ENCODE measurements at regions not wholly inside any gene's neighbourhood (a gene's known extent, or its start where the extent isn't known, plus 50 kb on each side); places are given as distances from the start of the nearest gene placed in this dataset.
"Not testable (repeated sequence)": the region's sequence is repeated elsewhere in the genome, so short reads cannot be mapped to it uniquely, and the experiment has no call there.

DNA sequence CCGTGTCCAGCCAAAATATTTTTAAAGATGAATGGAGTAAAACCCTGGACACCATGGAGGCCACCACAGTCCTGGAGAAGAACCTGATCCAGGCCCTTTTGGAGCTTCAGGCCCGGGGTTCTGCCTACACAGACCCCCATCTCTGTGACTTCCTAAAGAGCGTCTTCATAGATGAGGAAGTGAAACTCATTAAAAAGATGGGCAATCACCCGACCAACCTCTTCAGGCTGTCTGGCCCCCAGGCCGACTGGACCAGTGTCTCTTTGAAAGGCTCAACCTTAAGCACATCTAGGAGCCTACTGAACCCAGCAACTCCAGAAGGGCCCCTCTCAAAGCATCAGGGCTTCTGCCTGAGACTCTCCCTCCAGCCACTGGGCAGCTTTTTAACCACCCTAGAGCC lies 107.9 kb upstream of the FAM174B start:
- no peak for DNase-seq (ENCODE audit: low read depth, low spot score)
- no TSS peak for BruUV-seq (replicated peaks)
- ChIA-PET POLR2A (no interaction called here), RAD21 (ENCODE audit: low non-redundant PET in 1 of 2, low total read pairs in 2 of 2, uncharacterized antibody in 2 of 2, unreplicated experiment in 2 of 2) (no interaction called here), CTCF (no interaction called here)
- H3K4me1 ChIP-seq (ENCODE audit: control insufficient read depth in 1 of 2, insufficient read depth in 2 of 2, low read length in 2 of 2): no peaks in the 10 kb centered on the region
- H3K27me3 ChIP-seq (ENCODE audit: insufficient read depth, low read length): no peaks in the 10 kb centered on the region
- ATAC-seq: no peak
- no peaks in the 10 kb centered on the region for H4K20me1 ChIP-seq (ENCODE audit: insufficient read depth)
- H2AFZ ChIP-seq (ENCODE audit: low read depth, low read length, poor library complexity, severe bottlenecking): no peak overlapping the region
- H3K36me3 ChIP-seq (ENCODE audit: control insufficient read depth in 1 of 2, insufficient read depth in 2 of 2, low read length in 2 of 2): no peaks in the 10 kb centered on the region
- no peaks in the 10 kb centered on the region for H3K79me2 ChIP-seq (ENCODE audit: insufficient read depth, low read length)
- H3K4me2 ChIP-seq (ENCODE audit: low read length): no peak overlapping the region
- no peak overlapping the region for H3K4me3 ChIP-seq (replicated peaks in 1 of 2; ENCODE audit: low read depth in 1 of 2, low read length in 2 of 2)
- TF ChIP-seq, protein P1, sequence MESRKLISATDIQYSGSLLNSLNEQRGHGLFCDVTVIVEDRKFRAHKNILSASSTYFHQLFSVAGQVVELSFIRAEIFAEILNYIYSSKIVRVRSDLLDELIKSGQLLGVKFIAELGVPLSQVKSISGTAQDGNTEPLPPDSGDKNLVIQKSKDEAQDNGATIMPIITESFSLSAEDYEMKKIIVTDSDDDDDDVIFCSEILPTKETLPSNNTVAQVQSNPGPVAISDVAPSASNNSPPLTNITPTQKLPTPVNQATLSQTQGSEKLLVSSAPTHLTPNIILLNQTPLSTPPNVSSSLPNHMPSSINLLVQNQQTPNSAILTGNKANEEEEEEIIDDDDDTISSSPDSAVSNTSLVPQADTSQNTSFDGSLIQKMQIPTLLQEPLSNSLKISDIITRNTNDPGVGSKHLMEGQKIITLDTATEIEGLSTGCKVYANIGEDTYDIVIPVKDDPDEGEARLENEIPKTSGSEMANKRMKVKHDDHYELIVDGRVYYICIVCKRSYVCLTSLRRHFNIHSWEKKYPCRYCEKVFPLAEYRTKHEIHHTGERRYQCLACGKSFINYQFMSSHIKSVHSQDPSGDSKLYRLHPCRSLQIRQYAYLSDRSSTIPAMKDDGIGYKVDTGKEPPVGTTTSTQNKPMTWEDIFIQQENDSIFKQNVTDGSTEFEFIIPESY (IDR thresholded peaks at IDR 0.05; ENCODE audit: extremely low read depth, insufficient replicate concordance, low read length): no peak
- TF ChIP-seq RAD21 (IDR thresholded peaks at IDR 0.05; ENCODE audit: low read depth) (no peak), EGR1 (IDR thresholded peaks at IDR 0.05; ENCODE audit: low read depth) (no peak), SP1 (IDR thresholded peaks at IDR 0.05; ENCODE audit: low read depth) (no peak), CEBPB (IDR thresholded peaks at IDR 0.05; ENCODE audit: low read depth) (no peak), EZH2phosphoT487 (IDR thresholded peaks at IDR 0.05; ENCODE audit: borderline replicate concordance) (no peak), SIN3A (IDR thresholded peaks at IDR 0.05; ENCODE audit: low read depth) (no peak), CBX3 (IDR thresholded peaks at IDR 0.05; ENCODE audit: low read depth) (no peak), FOSL1 (IDR thresholded peaks at IDR 0.05; ENCODE audit: low read depth) (no peak), POLR2AphosphoS5 (IDR thresholded peaks at IDR 0.05; ENCODE audit: low read depth, low read length) (no peak), ZNF274 (IDR thresholded peaks at IDR 0.05; ENCODE audit: low read depth, low read length) (no peak), POLR2A (IDR thresholded peaks at IDR 0.05; ENCODE audit: borderline replicate concordance, extremely low read depth, insufficient read depth, insufficient read length) (no peak), ZFX (IDR thresholded peaks at IDR 0.05) (no peak)
- TF ChIP-seq, protein P2, sequence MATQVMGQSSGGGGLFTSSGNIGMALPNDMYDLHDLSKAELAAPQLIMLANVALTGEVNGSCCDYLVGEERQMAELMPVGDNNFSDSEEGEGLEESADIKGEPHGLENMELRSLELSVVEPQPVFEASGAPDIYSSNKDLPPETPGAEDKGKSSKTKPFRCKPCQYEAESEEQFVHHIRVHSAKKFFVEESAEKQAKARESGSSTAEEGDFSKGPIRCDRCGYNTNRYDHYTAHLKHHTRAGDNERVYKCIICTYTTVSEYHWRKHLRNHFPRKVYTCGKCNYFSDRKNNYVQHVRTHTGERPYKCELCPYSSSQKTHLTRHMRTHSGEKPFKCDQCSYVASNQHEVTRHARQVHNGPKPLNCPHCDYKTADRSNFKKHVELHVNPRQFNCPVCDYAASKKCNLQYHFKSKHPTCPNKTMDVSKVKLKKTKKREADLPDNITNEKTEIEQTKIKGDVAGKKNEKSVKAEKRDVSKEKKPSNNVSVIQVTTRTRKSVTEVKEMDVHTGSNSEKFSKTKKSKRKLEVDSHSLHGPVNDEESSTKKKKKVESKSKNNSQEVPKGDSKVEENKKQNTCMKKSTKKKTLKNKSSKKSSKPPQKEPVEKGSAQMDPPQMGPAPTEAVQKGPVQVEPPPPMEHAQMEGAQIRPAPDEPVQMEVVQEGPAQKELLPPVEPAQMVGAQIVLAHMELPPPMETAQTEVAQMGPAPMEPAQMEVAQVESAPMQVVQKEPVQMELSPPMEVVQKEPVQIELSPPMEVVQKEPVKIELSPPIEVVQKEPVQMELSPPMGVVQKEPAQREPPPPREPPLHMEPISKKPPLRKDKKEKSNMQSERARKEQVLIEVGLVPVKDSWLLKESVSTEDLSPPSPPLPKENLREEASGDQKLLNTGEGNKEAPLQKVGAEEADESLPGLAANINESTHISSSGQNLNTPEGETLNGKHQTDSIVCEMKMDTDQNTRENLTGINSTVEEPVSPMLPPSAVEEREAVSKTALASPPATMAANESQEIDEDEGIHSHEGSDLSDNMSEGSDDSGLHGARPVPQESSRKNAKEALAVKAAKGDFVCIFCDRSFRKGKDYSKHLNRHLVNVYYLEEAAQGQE (IDR thresholded peaks at IDR 0.05; ENCODE audit: low read depth): no peak
- TF ChIP-seq, protein P3, sequence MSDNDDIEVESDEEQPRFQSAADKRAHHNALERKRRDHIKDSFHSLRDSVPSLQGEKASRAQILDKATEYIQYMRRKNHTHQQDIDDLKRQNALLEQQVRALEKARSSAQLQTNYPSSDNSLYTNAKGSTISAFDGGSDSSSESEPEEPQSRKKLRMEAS (IDR thresholded peaks at IDR 0.05): no peak
- TF ChIP-seq, protein P4, sequence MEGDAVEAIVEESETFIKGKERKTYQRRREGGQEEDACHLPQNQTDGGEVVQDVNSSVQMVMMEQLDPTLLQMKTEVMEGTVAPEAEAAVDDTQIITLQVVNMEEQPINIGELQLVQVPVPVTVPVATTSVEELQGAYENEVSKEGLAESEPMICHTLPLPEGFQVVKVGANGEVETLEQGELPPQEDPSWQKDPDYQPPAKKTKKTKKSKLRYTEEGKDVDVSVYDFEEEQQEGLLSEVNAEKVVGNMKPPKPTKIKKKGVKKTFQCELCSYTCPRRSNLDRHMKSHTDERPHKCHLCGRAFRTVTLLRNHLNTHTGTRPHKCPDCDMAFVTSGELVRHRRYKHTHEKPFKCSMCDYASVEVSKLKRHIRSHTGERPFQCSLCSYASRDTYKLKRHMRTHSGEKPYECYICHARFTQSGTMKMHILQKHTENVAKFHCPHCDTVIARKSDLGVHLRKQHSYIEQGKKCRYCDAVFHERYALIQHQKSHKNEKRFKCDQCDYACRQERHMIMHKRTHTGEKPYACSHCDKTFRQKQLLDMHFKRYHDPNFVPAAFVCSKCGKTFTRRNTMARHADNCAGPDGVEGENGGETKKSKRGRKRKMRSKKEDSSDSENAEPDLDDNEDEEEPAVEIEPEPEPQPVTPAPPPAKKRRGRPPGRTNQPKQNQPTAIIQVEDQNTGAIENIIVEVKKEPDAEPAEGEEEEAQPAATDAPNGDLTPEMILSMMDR (IDR thresholded peaks at IDR 0.05 in 2 of 3, conservative IDR thresholded peaks at IDR 0.05 in 1 of 3; ENCODE audit: borderline replicate concordance in 1 of 3, insufficient read depth in 1 of 3, low read depth in 2 of 3, low read length in 2 of 3): no peak
- no peak overlapping the region for H3K9ac ChIP-seq (ENCODE audit: low read length)
- H3K9me2 ChIP-seq (ENCODE audit: insufficient read depth): no peaks in the 10 kb centered on the region
- intact Hi-C loops (cut with micrococcal nuclease): no loop called here
- no peaks in the 10 kb centered on the region for H3K9me3 ChIP-seq (ENCODE audit: control insufficient read depth in 1 of 2, insufficient read depth in 1 of 2, low read depth in 1 of 2, low read length in 2 of 2)
- H3K27ac ChIP-seq (ENCODE audit: low read depth, low read length): no peak overlapping the region

DNA sequence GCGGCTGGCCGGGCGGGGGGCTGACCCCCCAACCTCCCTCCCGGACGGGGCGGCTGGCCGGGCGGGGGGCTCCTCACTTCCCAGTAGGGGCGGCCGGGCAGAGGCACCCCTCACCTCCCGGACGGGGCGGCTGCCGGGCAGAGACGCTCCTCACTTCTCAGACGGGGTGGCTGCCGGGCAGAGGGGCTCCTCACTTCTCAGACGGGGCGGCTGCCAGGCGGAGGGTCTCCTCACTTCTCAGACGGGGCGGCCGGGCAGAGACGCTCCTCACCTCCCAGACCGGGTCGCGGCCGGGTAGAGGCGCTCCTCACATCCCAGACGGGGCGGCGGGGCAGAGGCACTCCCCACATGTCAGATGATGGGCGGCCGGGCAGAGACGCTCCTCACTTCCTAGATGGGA lies 112.6 kb upstream of the FAM174B start:
- RAD21 ChIA-PET (ENCODE audit: low non-redundant PET in 1 of 2, low total read pairs in 2 of 2, uncharacterized antibody in 2 of 2, unreplicated experiment in 2 of 2): not testable (repeated sequence)

More for the DNA sequence above, 112.6 kb upstream of the FAM174B start:
- POLR2A ChIA-PET; H3K4me1 ChIP-seq (ENCODE audit: control insufficient read depth in 1 of 2, insufficient read depth in 2 of 2, low read length in 2 of 2); CTCF ChIA-PET; H3K79me2 ChIP-seq (ENCODE audit: insufficient read depth, low read length); H2AFZ ChIP-seq (ENCODE audit: low read depth, low read length, poor library complexity, severe bottlenecking); H3K36me3 ChIP-seq (ENCODE audit: control insufficient read depth in 1 of 2, insufficient read depth in 2 of 2, low read length in 2 of 2); H3K9me2 ChIP-seq (ENCODE audit: insufficient read depth); ATAC-seq; H3K9ac ChIP-seq (ENCODE audit: low read length); H3K27me3 ChIP-seq (ENCODE audit: insufficient read depth, low read length); DNase-seq (ENCODE audit: low read depth, low spot score); H3K4me3 ChIP-seq (replicated peaks in 1 of 2; ENCODE audit: low read depth in 1 of 2, low read length in 2 of 2); H3K9me3 ChIP-seq (ENCODE audit: control insufficient read depth in 1 of 2, insufficient read depth in 1 of 2, low read depth in 1 of 2, low read length in 2 of 2); intact Hi-C loops (cut with micrococcal nuclease); H4K20me1 ChIP-seq (ENCODE audit: insufficient read depth); H3K27ac ChIP-seq (ENCODE audit: low read depth, low read length); BruUV-seq (replicated peaks); H3K4me2 ChIP-seq (ENCODE audit: low read length): not testable (repeated sequence)

All from HCT116 (cell line).